Epithelial cell of esophagus (primary cell): ENCODE measurements at regions not wholly inside any gene's neighbourhood (a gene's known extent, or its start where the extent isn't known, plus 50 kb on each side); places are given as distances from the start of the nearest gene placed in this dataset.

Experiments
- DNase-seq: peaks from one replicate; pipeline ENCODE4 v3.0.0; 2010; ENCODE audit warnings: low read depth
- H3K4me3 ChIP-seq: 2 replicates; pipeline ENCODE4 v1.5.1; 2011; ENCODE audit warnings: mild to moderate bottlenecking, low read length, control low read depth
- TF ChIP-seq, protein P1 (sequence below): IDR thresholded peaks from 2 replicates; pipeline ENCODE4 v1.5.1; 2011; ENCODE audit warnings: low read depth, mild to moderate bottlenecking, low read length, control low read depth, inconsistent platforms; ENCODE audit not compliant: insufficient read depth; ENCODE audit errors: missing control alignments

DNA sequence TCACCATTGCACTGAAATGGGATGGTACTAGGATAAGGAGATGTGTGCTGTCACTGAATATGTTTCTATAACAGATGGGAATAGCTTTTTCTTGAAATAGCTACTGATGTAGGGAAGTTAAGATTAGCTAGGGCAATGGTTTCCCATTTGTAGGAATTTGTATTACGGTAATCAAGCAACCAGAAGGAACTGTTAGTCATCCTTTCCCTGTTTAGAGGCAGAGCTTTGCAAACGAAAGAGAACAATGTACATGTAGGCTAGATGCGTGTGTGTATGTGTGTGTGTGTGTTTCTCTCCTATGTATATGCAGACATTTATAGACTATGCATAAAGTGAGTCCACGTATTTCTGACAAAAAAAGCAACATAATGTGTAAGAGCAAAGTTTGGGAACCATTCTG, 171.9 kb upstream of the GRIA1 start:
- TF ChIP-seq, protein P1, sequence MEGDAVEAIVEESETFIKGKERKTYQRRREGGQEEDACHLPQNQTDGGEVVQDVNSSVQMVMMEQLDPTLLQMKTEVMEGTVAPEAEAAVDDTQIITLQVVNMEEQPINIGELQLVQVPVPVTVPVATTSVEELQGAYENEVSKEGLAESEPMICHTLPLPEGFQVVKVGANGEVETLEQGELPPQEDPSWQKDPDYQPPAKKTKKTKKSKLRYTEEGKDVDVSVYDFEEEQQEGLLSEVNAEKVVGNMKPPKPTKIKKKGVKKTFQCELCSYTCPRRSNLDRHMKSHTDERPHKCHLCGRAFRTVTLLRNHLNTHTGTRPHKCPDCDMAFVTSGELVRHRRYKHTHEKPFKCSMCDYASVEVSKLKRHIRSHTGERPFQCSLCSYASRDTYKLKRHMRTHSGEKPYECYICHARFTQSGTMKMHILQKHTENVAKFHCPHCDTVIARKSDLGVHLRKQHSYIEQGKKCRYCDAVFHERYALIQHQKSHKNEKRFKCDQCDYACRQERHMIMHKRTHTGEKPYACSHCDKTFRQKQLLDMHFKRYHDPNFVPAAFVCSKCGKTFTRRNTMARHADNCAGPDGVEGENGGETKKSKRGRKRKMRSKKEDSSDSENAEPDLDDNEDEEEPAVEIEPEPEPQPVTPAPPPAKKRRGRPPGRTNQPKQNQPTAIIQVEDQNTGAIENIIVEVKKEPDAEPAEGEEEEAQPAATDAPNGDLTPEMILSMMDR: no peak
- no peak for DNase-seq
- no peak overlapping the region for H3K4me3 ChIP-seq

DNA sequence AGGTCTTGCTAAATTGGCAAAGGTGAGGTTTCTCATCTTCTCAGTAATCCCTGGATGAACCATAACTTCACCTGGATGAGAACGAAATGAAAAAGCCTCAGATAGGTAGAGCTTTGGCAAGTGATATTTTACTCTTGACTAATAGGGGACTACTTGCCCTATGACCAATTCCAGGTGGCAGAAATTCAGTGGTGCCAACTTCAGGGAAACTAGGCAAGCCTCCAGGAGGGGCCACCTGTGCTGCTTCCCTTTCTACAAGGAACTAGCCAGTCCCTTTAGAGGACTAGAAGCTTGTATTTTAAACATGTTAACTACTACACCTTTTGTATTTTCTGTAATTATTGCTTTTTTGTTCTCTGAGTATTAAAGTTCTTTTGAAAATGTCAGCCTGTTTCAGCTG, 169.0 kb upstream of the GRIA1 start:
- DNase-seq: no peak
- TF ChIP-seq, protein P1: no peak

DNA sequence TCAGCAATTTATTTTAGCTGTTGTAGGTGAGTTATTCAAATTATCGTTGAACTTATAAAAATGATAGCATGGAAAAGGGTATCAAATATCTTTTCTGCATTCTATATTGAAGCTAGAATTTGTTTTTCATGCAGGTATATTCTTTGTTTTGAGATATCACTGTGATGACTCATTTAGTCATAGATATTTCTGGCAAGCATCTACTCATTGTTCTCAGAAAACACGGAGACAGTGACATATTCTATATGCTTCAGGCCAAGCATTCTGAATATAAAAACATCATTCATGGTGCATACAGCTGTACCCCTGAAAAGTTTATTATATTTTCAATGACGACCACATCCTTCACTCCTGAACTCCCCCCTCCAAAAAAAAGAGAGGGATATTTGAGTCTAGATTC, 150.3 kb upstream of the GRIA1 start:
- DNase-seq: peak; percentile 22
- H3K4me3 ChIP-seq: no peak overlapping the region
- TF ChIP-seq, protein P1: no peak

More for the DNA sequence above, 169.0 kb upstream of the GRIA1 start:
- no peak overlapping the region for H3K4me3 ChIP-seq

DNA sequence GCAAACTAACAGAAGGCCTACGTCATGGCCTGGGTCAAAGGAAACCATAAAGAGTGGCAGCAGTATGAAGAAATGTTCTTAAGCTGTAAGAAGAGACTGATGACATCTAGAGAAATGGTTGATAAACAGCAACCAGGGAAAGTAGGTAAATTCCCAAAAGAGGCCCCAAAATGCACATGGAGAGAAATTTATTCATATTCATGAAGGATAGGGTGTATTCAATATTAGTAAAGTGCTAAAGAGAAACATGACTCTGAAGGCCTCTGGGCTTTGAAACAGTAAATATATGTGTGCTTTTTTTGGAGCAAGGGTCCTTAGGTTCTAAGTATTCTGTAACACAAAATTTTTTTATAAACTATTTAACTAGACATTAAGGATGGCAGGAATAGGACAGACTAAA, 149.7 kb upstream of the GRIA1 start:
- H3K4me3 ChIP-seq: no peak overlapping the region
- DNase-seq: no peak
- TF ChIP-seq, protein P1: no peak

DNA sequence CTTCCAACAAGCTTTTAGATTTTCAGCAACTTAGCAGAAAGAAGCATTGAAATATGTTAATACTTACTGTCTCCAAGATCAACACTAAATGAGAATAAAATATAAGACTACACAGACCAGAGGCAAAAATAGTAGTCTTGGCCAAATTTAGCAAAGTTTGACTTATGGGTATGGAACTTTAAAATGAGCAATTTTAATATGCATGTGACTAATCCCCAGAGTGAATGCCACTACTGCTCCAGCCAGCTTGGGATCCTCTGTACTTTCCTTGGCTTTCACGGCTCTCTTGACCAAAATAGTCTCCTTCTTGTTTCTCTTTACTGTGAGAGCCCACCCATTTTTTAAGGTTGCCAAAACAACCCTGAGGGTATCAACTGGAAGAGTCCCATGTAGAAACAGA, 148.0 kb upstream of the GRIA1 start:
- H3K4me3 ChIP-seq: no peak overlapping the region
- no peak for DNase-seq
- TF ChIP-seq, protein P1: no peak

DNA sequence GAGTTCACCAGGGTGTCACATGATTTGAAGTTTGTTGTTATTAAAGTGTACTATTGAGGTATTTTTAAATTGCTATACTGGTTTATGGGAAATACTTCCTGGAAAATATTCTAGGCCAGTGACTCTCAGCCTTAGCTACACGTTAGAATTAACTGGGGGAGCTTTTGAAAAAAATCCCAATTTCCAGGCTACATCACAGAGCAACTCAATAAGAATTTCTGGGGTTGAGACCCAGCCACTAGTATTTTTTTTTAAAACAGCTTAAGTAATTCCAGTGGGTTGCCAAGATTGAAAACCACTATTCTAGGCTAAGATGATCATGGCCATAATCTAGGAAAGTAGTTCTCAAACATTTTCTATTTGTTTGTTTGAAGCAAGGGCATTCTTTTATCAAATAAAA, 142.9 kb upstream of the GRIA1 start:
- no peak for DNase-seq
- no peak overlapping the region for H3K4me3 ChIP-seq
- TF ChIP-seq, protein P1: no peak

DNA sequence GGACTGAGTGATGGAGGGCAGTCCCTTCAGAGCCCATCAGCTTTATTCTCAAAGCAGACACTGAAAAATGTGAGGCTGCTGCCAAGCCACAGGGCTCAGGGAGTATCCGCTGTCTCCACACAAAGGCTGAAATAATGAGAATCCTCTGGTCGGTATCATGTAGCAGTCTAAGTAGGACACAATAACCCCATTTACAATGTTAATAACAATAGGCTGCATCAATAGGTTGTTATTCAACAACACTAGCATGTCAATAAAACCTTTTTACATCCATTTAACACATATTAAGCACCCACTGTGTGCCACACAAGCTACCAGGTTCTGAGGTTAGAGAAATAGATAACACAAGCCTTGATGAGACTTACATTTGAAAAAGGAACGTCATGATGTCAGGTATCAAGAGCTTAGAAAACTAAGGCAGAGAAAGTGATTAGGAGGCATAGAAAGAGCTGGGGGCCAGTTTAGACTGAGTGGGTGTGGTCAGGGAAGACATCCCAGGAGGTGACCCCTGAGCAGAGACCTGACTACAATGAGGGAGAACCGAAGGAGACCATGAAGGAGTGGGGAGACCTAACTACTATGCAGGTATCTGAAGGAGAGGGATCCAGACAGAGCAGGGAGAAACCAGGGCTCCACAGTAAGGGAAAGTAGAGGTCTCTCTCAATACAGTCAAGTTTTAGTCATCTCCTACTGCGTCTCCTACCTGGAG, 140.1 kb upstream of the GRIA1 start:
- peak; percentile 9 for DNase-seq
- TF ChIP-seq, protein P1: no peak
- no peak overlapping the region for H3K4me3 ChIP-seq
